ENCODE measurements at regions not wholly inside any gene's neighbourhood (a gene's known extent, or its start where the extent isn't known, plus 50 kb on each side); places are given as distances from the start of the nearest gene placed in this dataset.

GRCh38 chr21:22925032-22925431 is 1926.8 kb downstream of the NCAM2 start:
- no peak for DNase-seq

DNA sequence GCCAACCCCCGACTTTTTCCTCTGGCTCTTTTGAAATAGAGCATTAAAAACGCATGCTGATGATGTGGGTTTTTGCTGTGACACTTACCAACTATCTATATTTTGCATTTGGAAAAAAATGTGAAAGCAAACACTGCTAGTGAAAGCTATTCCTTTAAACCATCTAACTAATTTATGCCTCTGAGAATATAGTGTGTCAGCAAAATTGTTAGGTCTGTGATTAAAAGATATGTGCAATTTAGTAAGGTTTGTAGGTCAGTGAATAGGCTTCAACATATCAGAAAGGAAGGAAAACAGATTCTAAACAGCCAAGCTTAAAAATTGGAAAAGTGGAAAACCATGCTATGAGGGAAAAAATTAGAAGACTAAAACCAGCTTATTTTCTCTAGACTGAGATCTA is 1929.3 kb downstream of the NCAM2 start:
- no peak for DNase-seq

DNA sequence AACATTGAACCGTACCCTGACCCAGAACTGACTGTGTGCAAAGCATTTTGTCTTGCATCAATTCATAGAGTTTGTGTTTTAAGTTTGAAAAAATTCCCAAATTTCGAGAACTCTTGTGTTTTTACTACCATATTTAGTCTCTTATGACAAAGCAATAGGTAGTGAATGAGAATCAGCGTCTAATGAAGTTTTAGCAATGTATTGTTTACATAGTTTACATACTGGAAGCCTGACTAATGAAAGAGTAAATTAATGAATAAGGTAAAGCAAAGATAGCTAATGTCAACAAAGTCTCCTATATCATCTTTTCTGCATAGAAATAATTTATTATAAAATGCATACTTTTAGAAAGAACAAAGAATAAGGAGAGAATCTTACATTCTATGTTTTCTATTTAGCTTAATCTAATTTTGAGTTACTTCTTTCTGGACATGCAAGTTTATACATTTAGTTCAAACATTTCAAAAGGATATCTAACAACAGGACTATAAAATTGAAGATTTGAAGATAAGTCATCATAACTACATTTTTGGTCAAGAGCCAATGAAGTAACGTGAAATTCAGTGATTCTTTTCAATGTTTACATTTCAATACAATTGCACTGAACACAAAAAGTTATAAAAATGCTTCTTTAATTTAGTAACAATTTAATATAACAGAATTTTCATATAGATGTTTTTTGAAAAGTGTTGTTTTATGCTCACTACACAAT is 1943.7 kb downstream of the NCAM2 start:
- no peak for DNase-seq

- no peak for DNase-seq
These were observed 1957.3 kb downstream of the NCAM2 start for GRCh38 chr21:22955559-22955958.

DNA sequence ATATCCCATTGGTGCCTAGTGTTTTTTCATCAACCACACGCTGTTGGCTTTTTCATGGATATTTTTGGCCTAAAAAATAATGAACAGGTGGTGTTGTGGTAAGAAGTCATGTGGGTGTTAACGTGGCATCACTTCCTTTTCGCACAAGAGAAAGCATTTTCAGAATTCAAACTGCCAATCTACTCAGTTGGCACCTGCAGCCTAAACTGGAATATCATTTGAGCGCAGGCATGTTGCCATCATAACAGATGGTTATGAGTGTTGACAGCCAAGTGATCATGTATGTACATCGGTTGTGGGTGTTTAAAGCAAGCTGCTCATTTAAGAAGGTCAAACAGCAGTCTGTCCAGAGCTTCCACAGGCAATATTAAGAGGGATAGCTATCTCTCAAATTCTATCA is 1963.0 kb downstream of the NCAM2 start:
- DNase-seq = no peak

GRCh38 chr21:22965455-22966135 is 1967.4 kb downstream of the NCAM2 start:
- no peak for DNase-seq

DNA sequence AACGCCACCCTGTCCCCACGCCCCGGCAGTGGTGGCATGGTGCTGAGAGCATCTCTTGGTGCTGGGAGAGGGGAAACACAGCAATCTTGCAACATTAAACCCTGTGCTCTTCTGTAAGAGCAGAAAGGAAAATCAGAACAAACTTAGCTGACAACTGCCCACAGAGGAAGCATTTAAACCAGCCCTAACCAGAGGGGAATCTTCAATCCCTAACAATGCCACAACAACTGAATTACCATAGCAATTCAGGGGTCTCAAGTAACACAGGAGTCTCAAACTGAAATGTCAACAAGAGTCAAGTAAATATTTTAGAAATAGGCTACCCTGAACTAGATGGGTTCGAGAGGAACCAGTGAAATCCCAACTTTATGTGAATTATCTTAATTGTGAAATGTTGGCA is 1983.6 kb downstream of the NCAM2 start:
- DNase-seq = no peak

GRCh38 chr21:22993144-22993543 is 1994.9 kb downstream of the NCAM2 start:
- no peak for DNase-seq

GRCh38 chr21:22993822-22994574 is 1995.8 kb downstream of the NCAM2 start:
- no peak for DNase-seq

GRCh38 chr21:23003951-23004350 is 2005.7 kb downstream of the NCAM2 start:
- no peak for DNase-seq

DNA sequence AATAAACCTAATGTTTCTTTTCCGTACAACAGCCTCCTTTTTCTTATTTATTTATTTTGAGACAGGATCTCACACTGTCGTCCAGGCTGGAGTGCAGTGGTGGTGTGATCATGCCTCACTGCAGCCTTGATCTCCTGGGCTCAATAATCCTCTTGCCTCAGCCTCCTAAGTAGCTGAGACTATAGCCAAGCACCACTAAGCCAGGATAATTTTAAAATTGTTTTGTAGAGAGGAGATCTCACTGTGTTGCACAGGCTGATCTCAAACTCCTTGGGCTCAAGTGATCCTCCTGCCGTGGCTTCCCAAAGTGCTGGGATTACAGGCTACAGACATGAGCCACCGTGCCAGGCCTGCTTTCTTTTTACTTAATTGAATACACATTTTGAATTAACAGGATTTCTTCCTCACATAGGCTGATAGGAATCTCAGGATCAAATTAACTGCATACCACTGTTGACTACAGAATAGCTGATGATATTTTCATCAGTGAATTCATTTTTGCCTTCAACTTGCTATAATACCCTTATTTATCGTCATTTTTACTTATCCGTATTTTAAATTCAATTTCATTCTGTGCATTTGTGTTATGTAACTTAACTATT is 2010.5 kb downstream of the NCAM2 start:
- DNase-seq = no peak

GRCh38 chr21:23009360-23009759 is 2011.2 kb downstream of the NCAM2 start:
- no peak for DNase-seq

- no peak for DNase-seq
These were observed 2015.8 kb downstream of the NCAM2 start for GRCh38 chr21:23014021-23014420.

DNA sequence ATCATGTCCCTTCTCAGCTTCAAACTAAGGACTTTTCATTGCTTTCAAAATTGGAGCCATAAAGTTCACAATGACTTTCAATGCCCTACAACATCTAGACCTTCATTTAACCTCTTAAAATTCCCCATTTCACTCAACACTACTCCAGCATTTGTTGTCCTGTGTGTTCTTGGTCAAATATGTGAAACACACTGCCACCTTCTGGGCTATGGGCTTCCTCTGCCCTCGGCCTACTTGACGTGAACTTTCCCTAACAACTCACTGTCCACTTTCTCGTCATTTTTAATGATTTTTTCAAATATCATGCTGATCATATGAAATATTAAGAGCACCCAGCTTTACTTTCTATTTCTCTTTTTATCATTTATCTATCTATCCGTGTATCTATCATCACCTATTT is 2018.4 kb downstream of the NCAM2 start:
- DNase-seq = no peak

DNA sequence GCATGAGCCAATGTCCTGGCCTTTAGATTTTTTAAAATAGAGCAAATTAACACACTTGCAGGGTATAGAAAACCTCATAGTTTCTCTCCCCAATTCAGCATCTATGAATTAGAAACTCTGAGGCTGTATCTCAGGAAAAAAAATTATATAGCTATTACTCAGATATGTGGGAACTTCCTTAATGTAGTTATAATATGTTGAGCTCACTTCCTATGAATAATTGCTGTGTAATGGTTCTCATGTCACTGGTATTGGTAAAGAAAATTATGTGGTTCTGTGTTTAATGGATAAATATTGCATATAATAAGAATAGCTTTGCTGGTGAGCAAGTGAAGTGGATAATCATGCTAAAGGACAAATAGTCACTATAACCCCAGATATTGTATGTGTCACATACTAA is 2019.8 kb downstream of the NCAM2 start:
- no peak for DNase-seq

DNA sequence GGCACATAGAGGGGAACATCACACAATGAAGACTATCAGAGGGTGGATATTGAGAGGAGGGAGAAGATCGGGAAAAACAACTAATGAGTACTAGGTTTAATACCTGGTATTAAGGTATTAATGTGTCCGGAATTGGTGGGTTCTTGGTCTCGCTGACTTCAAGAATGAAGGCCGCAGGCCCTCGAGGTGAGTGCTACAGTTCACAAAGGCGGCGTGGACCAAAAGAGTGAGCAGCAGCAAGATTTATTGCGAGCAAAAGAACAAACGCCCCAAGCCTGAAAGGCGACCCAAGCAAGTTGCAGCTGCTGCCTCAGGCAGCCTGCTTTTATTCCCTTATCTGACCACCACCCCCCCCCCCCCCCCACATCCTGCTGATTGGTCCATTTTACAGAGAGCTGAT is 2022.8 kb downstream of the NCAM2 start:
- DNase-seq = no peak

DNA sequence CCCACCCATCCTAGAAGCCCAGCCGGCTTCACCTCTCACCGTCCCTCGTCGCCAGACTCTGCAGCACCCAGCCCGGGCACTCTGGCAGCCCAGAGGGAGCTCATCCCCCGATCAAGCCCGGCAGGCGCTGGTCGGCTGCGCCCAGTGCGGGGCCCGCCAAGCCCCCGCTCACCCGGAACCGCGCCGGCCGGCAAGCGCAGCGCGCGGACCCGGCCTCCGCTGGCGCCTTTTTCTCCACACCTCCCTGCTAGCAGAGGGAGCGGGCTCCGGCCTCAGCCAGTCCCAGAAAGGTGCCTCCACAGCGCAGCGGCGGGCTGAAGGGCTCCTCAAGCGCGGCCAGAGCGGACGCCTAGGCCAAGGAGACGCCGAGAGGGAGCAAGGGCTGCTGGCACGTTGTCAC is 2023.3 kb downstream of the NCAM2 start:
- no peak for DNase-seq

GRCh38 chr21:23026878-23027277 is 2028.7 kb downstream of the NCAM2 start:
- DNase-seq = no peak

DNA sequence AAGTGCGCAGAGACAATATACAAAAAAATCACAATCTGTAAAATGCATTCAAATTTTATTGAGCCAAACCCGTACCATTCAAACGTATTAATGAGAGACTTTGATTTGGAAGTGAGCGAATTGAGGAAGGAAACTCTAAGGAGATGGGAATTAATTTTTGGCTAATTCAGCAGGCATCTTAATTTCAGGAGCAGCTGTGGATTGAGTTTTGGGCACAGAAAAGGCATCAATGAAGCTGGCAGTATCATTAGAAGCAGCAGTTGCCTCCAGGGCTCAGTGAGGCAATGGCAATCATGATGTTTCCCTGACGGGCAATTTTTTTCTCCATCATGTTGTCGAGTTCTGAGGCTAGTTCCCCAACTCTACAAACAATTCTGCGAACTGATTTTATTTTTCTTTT is 2041.6 kb downstream of the NCAM2 start:
- DNase-seq = no peak

GRCh38 chr21:23045955-23046354 is 2047.7 kb downstream of the NCAM2 start:
- no peak for DNase-seq

DNA sequence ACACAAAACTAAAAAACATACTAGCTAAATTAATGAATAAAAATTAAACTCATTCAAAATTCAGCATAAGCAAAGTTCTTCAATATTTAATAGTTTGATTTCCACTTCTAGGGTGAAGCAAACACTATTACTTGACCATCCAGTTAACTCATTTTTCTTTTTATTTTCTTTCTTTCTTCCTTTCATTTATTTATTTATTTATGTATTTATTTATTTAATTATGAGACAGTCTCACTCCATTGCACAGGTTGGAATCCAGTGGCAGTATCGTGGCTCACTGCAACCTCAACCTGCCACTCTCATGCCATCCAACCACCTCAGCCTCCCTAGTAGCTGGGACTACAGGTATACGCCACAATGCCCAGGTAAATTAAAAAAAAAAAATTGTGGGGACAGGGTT is 2069.5 kb downstream of the NCAM2 start:
- no peak for DNase-seq

GRCh38 chr21:23083242-23083641 is 2085.0 kb downstream of the NCAM2 start:
- no peak for DNase-seq

GRCh38 chr21:23093259-23093658 is 2095.1 kb downstream of the NCAM2 start:
- DNase-seq = no peak
